GM19351 (cell line): ENCODE measurements at regions not wholly inside any gene's neighbourhood (a gene's known extent, or its start where the extent isn't known, plus 50 kb on each side); places are given as distances from the start of the nearest gene placed in this dataset.

Experiments used
- ATAC-seq: cut with Tn5 transposase; IDR thresholded peaks from one replicate; pipeline ENCODE4 v1.9.1; 2021; ENCODE audit warnings: mild to moderate bottlenecking, moderate library complexity; ENCODE audit not compliant: unreplicated experiment

GRCh38 chr7:88700725-88701124 lies 58.8 kb upstream of the ZNF804B start:
- peak; percentile 73 for ATAC-seq

GRCh38 chr7:88694207-88694606 lies 65.3 kb upstream of the ZNF804B start:
- ATAC-seq = no peak

- no peak for ATAC-seq
Measured at GRCh38 chr7:88693131-88693530, 66.4 kb upstream of the ZNF804B start.

GRCh38 chr7:88692493-88692892 lies 67.0 kb upstream of the ZNF804B start:
- ATAC-seq = no peak

GRCh38 chr7:88689821-88690220 lies 69.7 kb upstream of the ZNF804B start:
- no peak for ATAC-seq

GRCh38 chr7:88688222-88688621 lies 71.3 kb upstream of the ZNF804B start:
- ATAC-seq = no peak

GRCh38 chr7:88686468-88687229 lies 72.9 kb upstream of the ZNF804B start:
- no peak for ATAC-seq

- no peak for ATAC-seq
Measured at GRCh38 chr7:88681682-88682081, 77.8 kb upstream of the ZNF804B start.

GRCh38 chr7:88670536-88670935 lies 89.0 kb upstream of the ZNF804B start:
- peak; percentile 30 for ATAC-seq

GRCh38 chr7:88669913-88670312 lies 89.6 kb upstream of the ZNF804B start:
- peak; percentile 44 for ATAC-seq

- no peak for ATAC-seq
Measured at GRCh38 chr7:88668591-88668990, 90.9 kb upstream of the ZNF804B start.

- ATAC-seq = no peak
Measured at GRCh38 chr7:88666626-88667025, 92.9 kb upstream of the ZNF804B start.

GRCh38 chr7:88665892-88666514 lies 93.5 kb upstream of the ZNF804B start:
- no peak for ATAC-seq

- peak; percentile 54 for ATAC-seq
Measured at GRCh38 chr7:88664630-88665233, 94.8 kb upstream of the ZNF804B start.

- no peak for ATAC-seq
Measured at GRCh38 chr7:88661921-88662320, 97.6 kb upstream of the ZNF804B start.

GRCh38 chr7:88647825-88648224 lies 111.7 kb upstream of the ZNF804B start:
- ATAC-seq = no peak

GRCh38 chr7:88638583-88638982 lies 120.9 kb upstream of the ZNF804B start:
- ATAC-seq = no peak

GRCh38 chr7:88637795-88638194 lies 121.7 kb upstream of the ZNF804B start:
- no peak for ATAC-seq

- ATAC-seq = no peak
Measured at GRCh38 chr7:88635149-88635548, 124.4 kb upstream of the ZNF804B start.

GRCh38 chr7:88629559-88629958 lies 129.9 kb upstream of the ZNF804B start:
- ATAC-seq = no peak

- peak; percentile 100 for ATAC-seq
Measured at GRCh38 chr7:88628363-88629085, 131.0 kb upstream of the ZNF804B start.
